ENCODE measurements at regions not wholly inside any gene's neighbourhood (a gene's known extent, or its start where the extent isn't known, plus 50 kb on each side); places are given as distances from the start of the nearest gene placed in this dataset.
"Not testable (repeated sequence)": the region's sequence is repeated elsewhere in the genome, so short reads cannot be mapped to it uniquely, and the experiment has no call there.

GRCh38 chr14:37874429-37875109 is 279.1 kb downstream of the TTC6 start:
- DNase-seq (ENCODE audit: low read depth in 4 of 4, low spot score in 2 of 4), result peak; percentile 9 to 55 (median 30)

- DNase-seq (ENCODE audit: low read depth in 4 of 4, low spot score in 2 of 4), result no peak
Measured at GRCh38 chr14:37888234-37888633, 292.8 kb downstream of the TTC6 start.

- no peak for DNase-seq (ENCODE audit: low read depth in 4 of 4, low spot score in 2 of 4)
Measured at GRCh38 chr14:37889087-37889486, 293.7 kb downstream of the TTC6 start.

- DNase-seq (ENCODE audit: low read depth in 4 of 4, low spot score in 2 of 4), result no peak
Measured at GRCh38 chr14:37890095-37890494, 294.7 kb downstream of the TTC6 start.

GRCh38 chr14:37891500-37891899 is 296.1 kb downstream of the TTC6 start:
- not testable (repeated sequence) for DNase-seq (ENCODE audit: low read depth in 4 of 4, low spot score in 2 of 4)

- DNase-seq (ENCODE audit: low read depth in 4 of 4, low spot score in 2 of 4), result no peak
Measured at GRCh38 chr14:37894463-37894862, 299.0 kb downstream of the TTC6 start.

- DNase-seq (ENCODE audit: low read depth in 4 of 4, low spot score in 2 of 4), result no peak
Measured at GRCh38 chr14:37899365-37899764, 303.9 kb downstream of the TTC6 start.

GRCh38 chr14:37900561-37900960 is 305.1 kb downstream of the TTC6 start:
- DNase-seq (ENCODE audit: low read depth in 4 of 4, low spot score in 2 of 4), result no peak

GRCh38 chr14:37901978-37902377 is 305.7 kb upstream of the SSTR1 start:
- DNase-seq (ENCODE audit: low read depth in 4 of 4, low spot score in 2 of 4), result no peak

GRCh38 chr14:37903343-37904191 is 304.1 kb upstream of the SSTR1 start:
- peak; percentile 8 to 31 (median 11) for DNase-seq (ENCODE audit: low read depth in 4 of 4, low spot score in 2 of 4)

GRCh38 chr14:37924622-37925021 is 283.1 kb upstream of the SSTR1 start:
- DNase-seq (ENCODE audit: low read depth in 4 of 4, low spot score in 2 of 4), result no peak

- no peak for DNase-seq (ENCODE audit: low read depth in 4 of 4, low spot score in 2 of 4)
Measured at GRCh38 chr14:37932008-37932407, 275.7 kb upstream of the SSTR1 start.

GRCh38 chr14:37932481-37932880 is 275.2 kb upstream of the SSTR1 start:
- no peak for DNase-seq (ENCODE audit: low read depth in 4 of 4, low spot score in 2 of 4)

- no peak for DNase-seq (ENCODE audit: low read depth in 4 of 4, low spot score in 2 of 4)
Measured at GRCh38 chr14:37936971-37937370, 270.7 kb upstream of the SSTR1 start.

GRCh38 chr14:37939442-37940028 is 268.2 kb upstream of the SSTR1 start:
- no peak for DNase-seq (ENCODE audit: low read depth in 4 of 4, low spot score in 2 of 4)

- no peak for DNase-seq (ENCODE audit: low read depth in 4 of 4, low spot score in 2 of 4)
Measured at GRCh38 chr14:37945959-37946358, 261.7 kb upstream of the SSTR1 start.

GRCh38 chr14:37946819-37947218 is 260.9 kb upstream of the SSTR1 start:
- no peak for DNase-seq (ENCODE audit: low read depth in 4 of 4, low spot score in 2 of 4)

GRCh38 chr14:37948266-37948665 is 259.4 kb upstream of the SSTR1 start:
- no peak for DNase-seq (ENCODE audit: low read depth in 4 of 4, low spot score in 2 of 4)

- no peak for DNase-seq (ENCODE audit: low read depth in 4 of 4, low spot score in 2 of 4)
Measured at GRCh38 chr14:37968664-37969240, 239.0 kb upstream of the SSTR1 start.

GRCh38 chr14:37969511-37969979 is 238.2 kb upstream of the SSTR1 start:
- no peak for DNase-seq (ENCODE audit: low read depth in 4 of 4, low spot score in 2 of 4)

- no peak for DNase-seq (ENCODE audit: low read depth in 4 of 4, low spot score in 2 of 4)
Measured at GRCh38 chr14:37970696-37971095, 237.0 kb upstream of the SSTR1 start.
